Inflammatory macrophage (primary cell): ENCODE measurements at regions not wholly inside any gene's neighbourhood (a gene's known extent, or its start where the extent isn't known, plus 50 kb on each side); places are given as distances from the start of the nearest gene placed in this dataset.
"Not testable (repeated sequence)": the region's sequence is repeated elsewhere in the genome, so short reads cannot be mapped to it uniquely, and the experiment has no call there.

Source experiments
- DNase-seq, 2 donors: peaks; one replicate each; pipeline ENCODE4 v3.0.0-alpha.2; 2020 to 2022

GRCh38 chr11:103808252-103808651 lies 228.2 kb upstream of the DDI1 start:
- no peak for DNase-seq

- DNase-seq: no peak
Observed at GRCh38 chr11:103811870-103812455, 224.5 kb upstream of the DDI1 start.

DNA sequence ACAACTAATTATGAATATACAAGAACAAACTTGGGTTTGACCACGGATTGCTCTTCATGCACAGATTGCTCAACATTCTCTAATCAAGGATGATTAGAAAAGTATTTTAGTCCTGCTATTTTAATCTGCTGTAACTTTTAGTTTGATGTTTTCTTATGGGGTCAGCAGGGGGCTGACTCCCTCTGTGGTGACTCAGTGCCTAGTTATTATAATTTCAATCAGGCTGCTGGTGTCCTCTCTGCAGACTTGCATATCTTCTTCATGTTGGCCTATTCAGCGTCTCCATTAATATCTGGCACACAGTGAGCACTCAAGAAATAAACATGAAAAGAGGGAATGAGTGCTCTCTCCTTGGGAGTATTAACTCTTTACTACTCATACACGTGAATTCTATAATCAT lies 223.8 kb upstream of the DDI1 start:
- DNase-seq: no peak

DNA sequence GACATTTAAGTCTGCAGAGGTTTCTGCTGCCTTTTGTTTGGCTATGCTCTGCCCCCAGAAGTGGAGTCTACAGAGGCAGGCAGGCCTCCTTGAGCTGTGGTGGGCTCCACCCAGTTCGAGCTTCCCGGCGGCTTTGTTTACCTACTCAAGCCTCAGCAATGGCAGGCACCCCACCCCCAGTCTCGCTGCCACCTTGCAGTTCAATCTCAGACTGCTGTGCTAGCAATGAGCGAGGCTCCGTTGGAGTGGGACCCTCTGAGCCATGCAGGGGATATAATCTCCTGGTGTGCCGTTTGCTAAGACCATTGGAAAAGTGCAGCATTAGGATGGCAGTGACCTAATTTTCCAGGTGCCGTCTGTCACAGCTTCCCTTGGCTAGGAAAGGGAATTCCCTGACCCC lies 216.1 kb upstream of the DDI1 start:
- not testable (repeated sequence) for DNase-seq

DNA sequence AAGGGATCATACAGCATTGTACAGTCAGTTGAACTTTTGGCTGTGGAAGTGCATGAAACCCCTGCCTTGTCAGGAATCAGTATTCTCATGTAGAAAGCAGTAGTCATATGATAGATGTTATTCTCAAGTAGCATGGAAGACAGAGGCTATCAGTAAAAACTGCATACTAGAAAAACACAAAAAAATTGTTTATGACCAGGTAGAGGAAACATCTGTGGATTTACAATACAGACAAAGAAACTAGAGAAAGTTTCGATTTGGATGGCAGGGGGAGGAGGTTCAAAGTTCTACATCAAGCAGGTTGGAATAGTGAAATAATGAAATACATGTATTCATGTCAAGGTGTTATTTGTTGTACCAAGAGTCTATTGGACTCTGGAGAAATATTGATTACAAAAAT lies 212.3 kb upstream of the DDI1 start:
- DNase-seq: no peak

DNA sequence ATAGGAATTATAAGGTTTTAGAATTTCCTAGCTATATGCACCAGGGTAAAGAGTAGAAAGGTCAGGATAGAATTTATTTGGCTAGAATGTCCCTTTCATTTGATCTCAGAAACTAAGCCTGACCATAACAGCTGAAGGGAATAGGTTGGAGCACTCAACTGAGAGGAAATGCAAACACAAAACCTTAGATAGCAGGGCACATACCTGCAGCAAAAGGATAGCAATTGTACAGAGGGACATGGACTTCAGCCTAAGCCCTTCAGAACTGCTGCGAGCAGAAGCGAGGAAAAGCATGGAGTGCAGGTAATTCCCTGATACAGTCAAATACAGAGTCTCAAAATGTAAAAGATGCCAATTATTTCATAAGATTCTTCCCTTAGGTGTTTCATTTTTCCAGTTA lies 211.0 kb upstream of the DDI1 start:
- no peak for DNase-seq

- no peak for DNase-seq
Observed at GRCh38 chr11:103826856-103827255, 209.6 kb upstream of the DDI1 start.

- no peak for DNase-seq
Observed at GRCh38 chr11:103829596-103829995, 206.8 kb upstream of the DDI1 start.

DNA sequence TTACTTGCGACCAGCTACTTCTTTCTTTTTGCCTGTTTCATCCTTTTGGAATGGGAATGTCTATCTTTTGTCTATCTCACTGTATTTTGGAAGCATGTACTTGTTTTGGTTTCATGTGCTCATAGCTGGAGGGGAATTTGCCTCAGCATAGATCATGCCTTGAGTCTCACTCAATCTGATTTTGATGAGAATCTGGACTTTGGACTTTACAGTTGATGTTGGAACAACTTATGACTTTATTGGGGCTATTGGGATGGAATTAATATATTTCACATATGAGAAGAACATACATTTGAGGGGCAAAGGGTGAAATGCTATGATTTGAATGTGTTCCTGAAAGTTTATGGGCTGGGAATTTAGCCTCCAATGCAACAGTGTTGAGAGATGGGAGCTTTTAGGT lies 206.2 kb upstream of the DDI1 start:
- no peak for DNase-seq

DNA sequence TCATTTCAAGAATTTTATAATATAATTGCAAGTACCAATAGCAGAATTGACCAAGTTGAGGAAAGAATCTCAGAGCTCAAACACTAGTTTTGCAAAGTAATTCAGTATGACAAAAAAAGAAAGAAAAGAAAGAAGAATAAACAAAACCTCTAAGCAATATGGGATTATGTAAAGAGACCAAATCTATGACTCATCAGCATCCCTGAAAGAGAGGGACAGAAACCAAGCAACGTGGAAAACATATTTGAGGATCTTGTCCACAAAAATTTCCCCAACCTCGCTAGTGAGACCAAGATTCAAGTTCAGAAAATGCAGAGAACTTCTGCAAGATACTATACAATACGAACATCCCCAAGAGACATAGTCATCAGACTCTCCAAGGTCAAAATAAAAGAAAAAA lies 203.7 kb upstream of the DDI1 start:
- DNase-seq: no peak

DNA sequence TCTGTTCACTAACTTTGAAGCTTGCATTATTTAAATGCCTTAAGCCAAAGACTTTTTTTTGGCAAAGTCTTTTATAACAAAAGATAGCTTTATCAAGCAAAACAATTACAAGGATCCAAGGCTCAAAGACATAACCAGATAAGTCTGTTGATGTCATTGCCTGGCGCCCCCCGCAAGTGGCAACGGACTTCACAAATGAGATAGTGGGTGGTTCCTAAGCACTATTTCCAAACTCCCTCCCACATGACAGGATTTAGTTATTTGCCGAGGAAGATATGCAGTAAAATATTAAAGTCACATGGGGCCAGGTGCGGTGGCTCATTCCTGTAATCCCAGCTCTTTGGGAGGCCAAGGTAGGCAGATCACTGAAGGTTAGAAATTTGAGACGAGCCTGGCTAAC lies 194.2 kb upstream of the DDI1 start:
- no peak for DNase-seq

DNA sequence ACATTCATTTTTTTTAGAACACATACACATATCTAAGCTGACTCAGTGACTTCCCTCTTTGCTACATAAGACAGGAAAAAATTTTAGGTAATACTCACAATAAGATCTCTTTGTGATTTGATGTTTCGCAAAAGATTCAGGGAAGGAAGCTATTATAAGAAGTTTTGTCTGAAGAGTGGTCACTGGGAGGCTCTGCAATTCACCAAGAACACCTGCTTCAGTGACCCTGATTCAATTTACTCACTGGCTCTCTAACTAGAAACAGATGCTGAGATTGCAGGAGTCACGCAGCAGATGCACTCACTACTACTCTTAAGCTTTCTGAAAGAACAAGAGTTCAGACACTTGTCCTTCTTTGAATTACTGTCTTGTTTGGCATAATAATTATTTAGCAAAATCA lies 193.6 kb upstream of the DDI1 start:
- DNase-seq: no peak

- no peak for DNase-seq
Observed at GRCh38 chr11:103844327-103845215, 191.9 kb upstream of the DDI1 start.

DNA sequence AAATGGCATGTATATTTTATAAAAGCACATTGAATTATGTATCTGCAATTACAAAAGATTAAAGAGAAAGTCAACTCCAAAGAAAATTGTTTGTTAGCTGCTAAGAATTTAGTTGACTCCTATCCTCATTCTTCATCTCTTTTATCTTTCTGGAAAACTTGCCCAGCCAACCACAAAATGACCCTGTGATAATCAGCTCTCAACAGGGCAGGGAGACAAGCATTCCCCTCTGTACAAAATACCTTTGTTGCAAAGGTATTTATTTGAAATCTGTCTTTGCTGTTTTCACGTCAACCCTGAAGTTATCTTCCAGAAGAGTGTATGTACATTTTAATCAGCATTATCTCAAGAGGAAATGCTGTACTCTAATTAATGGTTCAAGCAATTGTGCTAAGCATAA lies 191.1 kb upstream of the DDI1 start:
- DNase-seq: no peak

GRCh38 chr11:103848686-103849085 lies 187.8 kb upstream of the DDI1 start:
- DNase-seq: no peak

- DNase-seq: no peak
Observed at GRCh38 chr11:103849366-103849765, 187.1 kb upstream of the DDI1 start.

DNA sequence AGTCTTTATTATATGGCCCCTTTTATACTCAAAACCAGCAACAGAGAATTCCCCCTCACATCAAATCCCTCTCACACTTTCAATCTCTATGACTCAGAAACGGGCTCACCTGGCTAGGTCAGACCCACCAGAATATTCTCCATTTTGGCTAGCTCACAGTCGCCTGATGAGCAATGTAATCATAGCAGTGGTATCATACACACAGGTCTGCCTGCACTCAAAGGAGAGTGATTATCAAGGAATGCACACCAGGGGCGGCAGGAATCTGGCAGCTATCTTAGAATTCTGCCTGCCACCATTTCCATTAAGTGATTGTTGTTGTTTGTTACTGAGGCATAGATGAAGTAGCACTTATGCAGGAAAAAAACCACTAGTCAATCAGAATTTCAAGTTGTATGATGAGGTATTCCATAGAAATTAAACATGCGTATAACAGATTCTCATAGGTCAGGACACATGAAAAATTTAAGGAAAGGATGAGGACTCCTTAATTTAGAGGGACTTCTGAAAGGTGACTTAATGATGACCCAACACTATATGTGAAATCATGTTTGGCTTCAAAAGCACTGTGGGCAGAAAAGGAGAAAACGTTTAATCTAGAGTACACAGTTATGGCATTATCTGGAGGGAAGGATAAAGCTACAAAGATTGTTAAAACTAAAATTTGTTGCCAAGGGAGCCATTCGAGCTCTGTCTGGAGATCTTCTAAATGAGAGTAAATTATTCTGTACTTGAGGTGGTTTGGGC lies 185.8 kb upstream of the DDI1 start:
- no peak for DNase-seq

GRCh38 chr11:103851166-103851651 lies 185.2 kb upstream of the DDI1 start:
- no peak for DNase-seq
